ENCODE measurements at regions not wholly inside any gene's neighbourhood (a gene's known extent, or its start where the extent isn't known, plus 50 kb on each side); places are given as distances from the start of the nearest gene placed in this dataset.

GRCh38 chr9:25891527-25891926, 213.3 kb upstream of the TUSC1 start:
- H3K27ac ChIP-seq, result no peak overlapping the region
- no peaks in the 10 kb centered on the region for H3K36me3 ChIP-seq
- H3K9me3 ChIP-seq, result peaks cover 0 to 4% of the 10 kb centered on the region in 2 donors
- TF ChIP-seq POLR2A (IDR thresholded peaks at IDR 0.05), result no peak
- TF ChIP-seq CTCF (IDR thresholded peaks at IDR 0.05), result no peak
- H3K27me3 ChIP-seq, result no peaks in the 10 kb centered on the region
- WGBS, 3 donors, result 48 to 57% (median 56%) methylated on average over 3 of the region's 3 CpGs
- intact Hi-C loops (cut with DNase I), result no loop called here
- no peak overlapping the region for H3K4me3 ChIP-seq
- no peak for DNase-seq
- H3K4me1 ChIP-seq (ENCODE audit: insufficient read depth), result no peaks in the 10 kb centered on the region

GRCh38 chr9:25889661-25890060, 211.4 kb upstream of the TUSC1 start:
- intact Hi-C loops (cut with DNase I), result no loop called here
- no peak for DNase-seq
- no peaks in the 10 kb centered on the region for H3K27me3 ChIP-seq
- no peak overlapping the region for H3K4me3 ChIP-seq
- WGBS, 3 donors, result 38 to 43% (median 41%) methylated on average over 1 of the region's 1 CpG
- no peak overlapping the region for H3K27ac ChIP-seq
- peaks cover 0 to 4% of the 10 kb centered on the region in 2 donors for H3K9me3 ChIP-seq
- no peaks in the 10 kb centered on the region for H3K4me1 ChIP-seq (ENCODE audit: insufficient read depth)
- no peaks in the 10 kb centered on the region for H3K36me3 ChIP-seq
- TF ChIP-seq POLR2A (IDR thresholded peaks at IDR 0.05) (no peak), CTCF (IDR thresholded peaks at IDR 0.05) (no peak), EP300 (IDR thresholded peaks at IDR 0.05) (no peak)

DNA sequence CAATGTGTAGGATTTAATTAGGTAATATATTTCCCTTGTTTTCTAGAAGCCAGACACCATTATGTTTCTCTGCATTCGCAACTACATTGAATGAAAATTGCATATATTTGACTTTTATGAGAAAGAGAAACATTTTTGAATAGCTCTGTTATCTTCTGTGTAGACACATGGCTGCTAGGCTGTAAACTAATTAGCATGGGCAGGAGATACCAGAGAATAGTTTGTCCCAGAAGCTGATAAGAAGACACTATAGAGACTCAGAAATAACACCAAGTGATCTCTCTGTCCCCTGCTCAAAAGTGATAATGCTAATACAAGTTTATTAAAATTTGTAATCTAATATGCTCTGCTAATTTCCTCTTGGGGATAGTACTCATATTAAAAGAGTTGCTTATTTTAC, 198.0 kb upstream of the TUSC1 start:
- H3K27ac ChIP-seq, result no peak overlapping the region
- no peaks in the 10 kb centered on the region for H3K4me1 ChIP-seq (ENCODE audit: insufficient read depth)
- no peak overlapping the region for H3K4me3 ChIP-seq
- H3K9me3 ChIP-seq, result no peaks in the 10 kb centered on the region
- TF ChIP-seq POLR2A (IDR thresholded peaks at IDR 0.05) (no peak), CTCF (IDR thresholded peaks at IDR 0.05) (no peak), EP300 (IDR thresholded peaks at IDR 0.05) (no peak)
- no peak for DNase-seq
- 80 to 85% (median 85%) methylated on average over 1 of the region's 1 CpG for WGBS, 3 donors
- no peaks in the 10 kb centered on the region for H3K27me3 ChIP-seq
- intact Hi-C loops (cut with DNase I), result no loop called here
- H3K36me3 ChIP-seq, result no peaks in the 10 kb centered on the region

GRCh38 chr9:25864509-25864908, 186.3 kb upstream of the TUSC1 start:
- no peaks in the 10 kb centered on the region for H3K36me3 ChIP-seq
- no peak for DNase-seq
- H3K4me1 ChIP-seq (ENCODE audit: insufficient read depth), result no peaks in the 10 kb centered on the region
- 75 to 93% (median 78%) methylated on average over 1 of the region's 1 CpG for WGBS, 3 donors
- H3K9me3 ChIP-seq, result no peaks in the 10 kb centered on the region
- no peak overlapping the region for H3K27ac ChIP-seq
- no peak overlapping the region for H3K4me3 ChIP-seq
- TF ChIP-seq CTCF (IDR thresholded peaks at IDR 0.05) (no peak), POLR2A (IDR thresholded peaks at IDR 0.05) (no peak)
- H3K27me3 ChIP-seq, result no peaks in the 10 kb centered on the region
- intact Hi-C loops (cut with DNase I), result no loop called here

- no peak for TF ChIP-seq POLR2A (IDR thresholded peaks at IDR 0.05)
- TF ChIP-seq EP300 (IDR thresholded peaks at IDR 0.05), result no peak
- no peak for TF ChIP-seq CTCF (IDR thresholded peaks at IDR 0.05)
- Histone ChIP-seq H3K27me3 (no peaks in the 10 kb centered on the region), H3K27ac (no peak overlapping the region), H3K4me3 (no peak overlapping the region), H3K36me3 (no peaks in the 10 kb centered on the region), H3K4me1 (ENCODE audit: insufficient read depth) (no peaks in the 10 kb centered on the region), H3K9me3 (no peaks in the 10 kb centered on the region)
- DNase-seq, result no peak
- WGBS, 3 donors, result 50 to 61% (median 54%) methylated on average over 2 of the region's 2 CpGs
- intact Hi-C loops (cut with DNase I), result no loop called here
These were observed 183.2 kb upstream of the TUSC1 start for GRCh38 chr9:25861421-25861820.
